Inferior parietal cortex (tissue), 1 donor: ENCODE measurements at regions not wholly inside any gene's neighbourhood (a gene's known extent, or its start where the extent isn't known, plus 50 kb on each side); places are given as distances from the start of the nearest gene placed in this dataset.
A peak's percentile ranks its signal among the peaks of the same experiment; 100 is the strongest.
"Not testable (repeated sequence)": the region's sequence is repeated elsewhere in the genome, so short reads cannot be mapped to it uniquely, and the experiment has no call there.

Experiments used
- DNase-seq: peaks from one replicate; pipeline ENCODE4 v3.0.0-alpha.2; 2016; ENCODE audit errors: extremely low spot score

- DNase-seq: no peak
These were observed 72.4 kb downstream of the FH start for GRCh38 chr1:241447031-241447644.

GRCh38 chr1:241444836-241445235 lies 74.7 kb downstream of the FH start:
- no peak for DNase-seq

- DNase-seq: no peak
These were observed 76.0 kb downstream of the FH start for GRCh38 chr1:241443561-241443960.

- no peak for DNase-seq
These were observed 76.9 kb downstream of the FH start for GRCh38 chr1:241442686-241443085.

- no peak for DNase-seq
These were observed 78.7 kb downstream of the FH start for GRCh38 chr1:241440904-241441303.

DNA sequence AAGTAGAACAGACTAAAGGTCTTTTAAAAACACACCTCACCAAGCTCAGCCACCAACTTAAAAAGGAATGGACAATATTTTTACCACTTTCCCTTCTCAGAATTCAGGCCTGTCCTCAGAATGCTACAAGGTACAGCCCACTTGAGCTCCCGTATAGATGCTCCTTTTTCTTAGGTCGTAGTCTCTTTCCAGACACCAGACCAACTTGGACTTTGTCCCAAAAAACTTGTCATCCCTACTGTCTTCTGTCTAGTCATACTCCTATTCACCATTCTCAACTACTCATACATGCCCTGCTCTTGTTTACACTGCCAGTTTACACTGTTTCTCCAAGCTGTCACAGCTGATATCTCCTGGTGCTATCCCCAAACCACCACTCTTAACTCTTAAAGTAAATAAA lies 80.9 kb downstream of the FH start:
- not testable (repeated sequence) for DNase-seq

GRCh38 chr1:241432241-241432640 lies 75.2 kb upstream of the RGS7 start:
- no peak for DNase-seq

GRCh38 chr1:241425091-241425490 lies 68.1 kb upstream of the RGS7 start:
- DNase-seq: not testable (repeated sequence)

DNA sequence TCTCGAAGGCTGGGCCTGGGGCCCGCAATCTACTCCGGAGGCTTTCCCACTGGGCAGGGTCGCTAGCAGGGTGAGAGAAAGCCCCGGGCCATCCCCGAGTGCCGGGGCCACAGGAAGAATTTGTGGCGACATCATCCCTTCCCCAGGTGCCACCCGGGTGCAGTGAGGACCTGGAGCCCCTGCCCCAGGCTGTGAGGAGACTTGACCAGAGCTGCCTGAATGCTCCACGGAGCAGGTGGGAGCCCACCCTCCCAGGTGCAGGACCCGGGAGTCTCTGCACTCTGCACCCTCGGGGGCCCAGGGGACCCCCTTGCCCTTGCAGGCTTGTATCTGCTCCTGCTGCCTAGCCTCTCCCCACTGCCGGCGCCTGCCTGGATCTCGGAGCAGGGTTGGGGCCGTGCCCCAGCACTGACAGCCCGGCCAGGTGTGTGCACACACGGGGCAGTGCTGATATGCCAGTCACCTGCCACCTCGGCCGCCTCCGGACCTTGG lies 67.5 kb upstream of the RGS7 start:
- DNase-seq: no peak

DNA sequence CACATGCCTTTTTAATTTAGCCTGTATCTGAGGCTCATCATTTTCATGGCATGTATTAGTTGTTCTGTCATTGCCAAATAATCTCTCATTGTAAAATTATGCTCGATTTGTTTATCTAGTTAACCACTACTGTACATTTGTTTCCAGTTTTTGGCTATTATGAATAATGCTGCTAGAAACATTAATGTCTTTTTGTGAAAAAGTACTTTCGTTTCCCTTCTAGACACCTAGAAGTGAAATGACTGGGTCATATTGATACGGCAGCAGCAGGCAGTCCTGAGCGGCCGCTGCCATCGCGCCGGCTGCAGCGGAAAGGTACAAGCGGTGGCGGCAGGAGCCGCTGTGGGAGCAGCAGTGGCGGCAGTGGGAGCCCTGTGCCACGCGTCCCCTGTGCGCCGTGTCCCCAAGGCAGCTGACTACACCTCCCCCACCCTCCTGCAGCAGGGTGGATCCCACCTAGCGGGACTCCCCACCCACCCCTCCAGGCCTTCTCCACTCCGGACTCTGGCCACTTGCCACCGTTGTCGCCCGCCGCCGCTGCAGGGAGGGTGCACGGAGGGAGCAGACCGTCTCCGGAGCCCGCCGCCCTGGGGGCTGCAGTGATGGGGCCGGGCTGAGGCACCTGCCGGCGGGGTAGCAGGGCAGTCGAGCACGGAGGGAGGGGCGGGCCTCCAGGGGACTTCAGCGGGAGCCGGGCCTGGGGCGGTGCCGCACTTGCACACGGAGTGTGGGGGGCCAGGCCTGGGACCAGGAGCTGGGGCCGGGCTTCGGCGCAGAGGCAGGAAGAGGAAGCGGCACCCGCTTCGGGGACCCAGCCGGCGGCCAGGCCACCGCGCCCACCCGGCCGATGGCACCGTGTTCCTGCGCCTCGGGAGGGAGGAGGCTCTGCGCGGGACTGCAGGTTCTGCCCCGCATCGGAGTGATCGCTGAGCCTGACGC lies 66.8 kb upstream of the RGS7 start:
- DNase-seq: peak; percentile 30

DNA sequence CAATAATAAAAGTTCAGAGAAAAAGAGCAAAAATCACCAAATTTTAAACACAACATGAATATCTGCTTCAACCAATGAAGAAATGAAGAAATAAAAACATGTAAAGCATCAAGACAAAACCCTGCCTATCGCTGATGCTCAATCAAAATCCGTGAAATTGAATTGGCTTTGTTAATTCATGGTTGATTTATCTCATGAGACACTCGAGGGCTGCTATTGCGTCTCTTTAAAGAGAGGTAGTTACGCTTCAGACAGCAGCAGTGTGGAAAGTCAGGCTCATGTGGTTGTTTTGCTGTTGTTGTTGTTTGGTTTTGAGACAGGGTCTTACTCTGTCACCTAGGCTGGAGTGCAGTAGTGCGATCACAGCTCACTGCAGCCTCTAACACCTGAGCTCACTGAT lies 65.5 kb upstream of the RGS7 start:
- DNase-seq: no peak

GRCh38 chr1:241419986-241420385 lies 63.0 kb upstream of the RGS7 start:
- no peak for DNase-seq

GRCh38 chr1:241417258-241417657 lies 60.3 kb upstream of the RGS7 start:
- DNase-seq: no peak

DNA sequence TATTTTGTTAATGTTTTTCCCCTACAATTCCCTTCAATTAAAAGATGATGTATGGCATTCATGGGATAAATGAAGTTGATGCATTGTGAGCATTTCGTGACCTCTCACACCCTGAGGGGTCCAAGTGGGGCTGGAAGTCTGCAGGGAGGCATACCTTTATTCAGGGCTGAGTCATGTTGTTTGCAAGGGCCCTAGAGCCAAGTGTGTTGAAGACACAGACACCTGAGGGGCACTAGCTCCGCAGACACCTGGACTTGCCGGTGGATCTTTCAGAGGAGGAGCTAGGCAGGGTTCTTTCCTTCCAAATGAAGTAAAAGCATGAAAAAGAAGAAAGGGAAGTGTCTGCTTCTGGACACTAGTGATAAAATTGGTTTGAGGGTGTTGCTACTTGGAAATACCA lies 57.0 kb upstream of the RGS7 start:
- DNase-seq: no peak

- no peak for DNase-seq
These were observed 56.4 kb upstream of the RGS7 start for GRCh38 chr1:241413386-241413785.

DNA sequence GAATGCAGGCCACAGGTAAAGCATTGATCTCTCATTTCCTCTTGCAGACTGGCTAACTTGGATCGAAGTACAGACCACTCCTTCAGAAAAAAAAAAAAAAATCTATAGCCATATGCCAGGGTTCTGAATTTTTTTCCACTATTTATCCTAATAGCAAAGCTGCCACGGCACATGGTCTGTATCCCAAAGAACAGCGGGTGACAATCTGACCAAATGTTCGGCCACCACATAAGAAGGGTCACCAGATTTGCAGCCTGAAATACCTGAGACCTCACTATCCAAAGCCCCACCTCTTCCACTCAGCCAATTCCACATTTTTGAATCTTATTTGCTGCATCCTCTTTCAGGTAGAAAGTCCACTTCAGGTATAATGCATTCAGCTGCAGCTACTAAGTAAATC lies 55.6 kb upstream of the RGS7 start:
- DNase-seq: no peak

GRCh38 chr1:241411776-241412338 lies 54.9 kb upstream of the RGS7 start:
- DNase-seq: no peak

- no peak for DNase-seq
These were observed 54.2 kb upstream of the RGS7 start for GRCh38 chr1:241411056-241411775.

GRCh38 chr1:241408170-241408569 lies 51.2 kb upstream of the RGS7 start:
- DNase-seq: peak; percentile 13
